Neural progenitor cell (in vitro differentiated cells): ENCODE measurements at regions not wholly inside any gene's neighbourhood (a gene's known extent, or its start where the extent isn't known, plus 50 kb on each side); places are given as distances from the start of the nearest gene placed in this dataset.

Source experiments
- DNase-seq: peaks from one replicate; pipeline ENCODE4 v3.0.0-alpha.2; 2016; ENCODE audit warnings: low spot score
- H2AFZ ChIP-seq: fragments of 200-600 bp; sonication (generic); replicated peaks from 2 replicates; pipeline ENCODE4 v1.6.1; 2016; ENCODE audit warnings: antibody characterized with exemption
- H3F3A ChIP-seq: fragments of 200-600 bp; sonication (generic); 2 replicates; pipeline ENCODE4 v1.6.1; 2016; ENCODE audit warnings: antibody characterized with exemption, low read depth
- H3K27ac ChIP-seq: fragments of 200-600 bp; sonication (generic); 2 replicates; pipeline ENCODE4 v1.5.1; 2016; ENCODE audit warnings: mild to moderate bottlenecking
- H3K27me3 ChIP-seq: fragments of 200-600 bp; sonication (generic); 2 replicates; pipeline ENCODE4 v1.6.1; 2016; ENCODE audit warnings: mild to moderate bottlenecking, moderate library complexity
- H3K36me3 ChIP-seq: fragments of 200-600 bp; sonication (generic); 2 replicates; pipeline ENCODE4 v1.5.1; 2016
- H3K4me1 ChIP-seq: fragments of 200-600 bp; sonication (generic); 2 replicates; pipeline ENCODE4 v1.6.1; 2016; ENCODE audit warnings: mixed run types
- H3K4me2 ChIP-seq: fragments of 200-600 bp; sonication (generic); 2 replicates; pipeline ENCODE4 v1.6.1; 2016
- H3K4me3 ChIP-seq: fragments of 200-600 bp; sonication (generic); 2 replicates; pipeline ENCODE4 v1.5.1; 2016
- H3K79me2 ChIP-seq: fragments of 200-600 bp; sonication (generic); 2 replicates; pipeline ENCODE4 v1.6.1; 2016; ENCODE audit warnings: low read depth
- H3K9ac ChIP-seq: fragments of 200-600 bp; sonication (generic); 2 replicates; pipeline ENCODE4 v1.6.1; 2016
- H3K9me3 ChIP-seq: fragments of 200-600 bp; sonication (generic); 2 replicates; pipeline ENCODE4 v1.5.1; 2016; ENCODE audit warnings: low read depth
- H4K20me1 ChIP-seq: fragments of 200-600 bp; sonication (generic); 2 replicates; pipeline ENCODE4 v1.6.1; 2016; ENCODE audit warnings: low read depth
- H3K27ac Mint-ChIP-seq: 3 replicates; pipeline ENCODE4 v1.8.0; 2021; ENCODE audit warnings: mixed read lengths
- H3K27me3 Mint-ChIP-seq: 2 replicates; pipeline ENCODE4 v1.8.0; 2022; ENCODE audit warnings: low read depth, mild to moderate bottlenecking, inconsistent platforms, moderate library complexity, mixed read lengths; ENCODE audit not compliant: insufficient read depth
- H3K36me3 Mint-ChIP-seq: 3 replicates; pipeline ENCODE4 v1.8.0; 2021; ENCODE audit warnings: mixed read lengths
- H3K4me1 Mint-ChIP-seq: 3 replicates; pipeline ENCODE4 v1.8.0; 2021; ENCODE audit warnings: mixed read lengths
- H3K4me3 Mint-ChIP-seq: 3 replicates; pipeline ENCODE4 v1.8.0; 2021; ENCODE audit warnings: mild to moderate bottlenecking, moderate library complexity, mixed read lengths
- H3K9me3 Mint-ChIP-seq: 3 replicates; pipeline ENCODE4 v1.8.0; 2020; ENCODE audit warnings: mixed read lengths
- CTCF ChIP-seq: fragments of 200-600 bp; sonication (generic); IDR thresholded peaks from 2 replicates; pipeline ENCODE4 v1.5.1; 2017; ENCODE audit warnings: antibody characterized with exemption, mild to moderate bottlenecking
- EZH2 ChIP-seq: fragments of 200-600 bp; sonication (generic); IDR thresholded peaks from 2 replicates; pipeline ENCODE4 v1.6.1; 2017; ENCODE audit warnings: antibody characterized with exemption, mild to moderate bottlenecking, moderate library complexity
- EZH2phosphoT487 ChIP-seq: fragments of 200-600 bp; sonication (generic); IDR thresholded peaks from 2 replicates; pipeline ENCODE4 v1.6.1; 2017; ENCODE audit warnings: antibody characterized with exemption

DNA sequence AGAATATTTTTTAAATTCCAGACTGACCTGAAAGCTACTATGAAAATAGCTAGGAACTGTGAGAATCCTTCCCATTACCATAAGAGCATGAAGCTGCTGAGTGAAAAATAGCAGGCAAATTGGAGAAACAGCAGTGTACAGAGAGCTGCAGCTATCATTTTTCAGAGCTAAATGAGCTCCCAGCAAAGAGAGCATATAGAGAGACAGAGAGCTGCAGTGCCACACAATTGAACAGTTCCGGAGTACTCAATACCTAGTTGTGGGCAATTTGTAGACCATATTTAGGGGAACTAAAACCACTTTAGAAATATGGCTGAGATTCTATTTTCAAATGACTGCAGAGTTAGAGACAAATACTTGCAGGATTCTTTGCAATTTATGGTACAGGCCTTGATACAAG, 645.3 kb downstream of the STK39 start:
- Histone ChIP-seq H3K9me3 (peaks cover 11% of the 10 kb centered on the region), H3K79me2 (no peaks in the 10 kb centered on the region), H3F3A (no peaks in the 10 kb centered on the region), H3K4me3 (no peak overlapping the region), H3K4me2 (no peak overlapping the region), H2AFZ (no peak overlapping the region), H3K9ac (no peak overlapping the region), H3K27ac (no peak overlapping the region), H3K4me1 (no peaks in the 10 kb centered on the region), H3K27me3 (no peaks in the 10 kb centered on the region), H3K36me3 (no peaks in the 10 kb centered on the region), H4K20me1 (no peaks in the 10 kb centered on the region)
- DNase-seq = peak; percentile 29
- Mint-ChIP-seq H3K36me3 (no peaks in the 10 kb centered on the region), H3K4me3 (no peak overlapping the region), H3K27me3 (no peaks in the 10 kb centered on the region), H3K27ac (no peak overlapping the region), H3K4me1 (no peaks in the 10 kb centered on the region), H3K9me3 (peaks cover 13% of the 10 kb centered on the region)
- no peak for TF ChIP-seq EZH2
- TF ChIP-seq EZH2phosphoT487 = no peak
- TF ChIP-seq CTCF = no peak

GRCh38 chr2:167599219-167599618, 648.2 kb downstream of the STK39 start:
- Histone ChIP-seq H3K4me2 (no peak overlapping the region), H3K9ac (no peak overlapping the region), H3K27ac (no peak overlapping the region), H4K20me1 (no peaks in the 10 kb centered on the region), H2AFZ (no peak overlapping the region), H3K27me3 (no peaks in the 10 kb centered on the region), H3F3A (no peaks in the 10 kb centered on the region), H3K36me3 (no peaks in the 10 kb centered on the region), H3K9me3 (peaks cover 11% of the 10 kb centered on the region), H3K79me2 (no peaks in the 10 kb centered on the region), H3K4me3 (no peak overlapping the region), H3K4me1 (peaks cover 7% of the 10 kb centered on the region)
- no peak for DNase-seq
- Mint-ChIP-seq H3K4me1 (peaks cover 8% of the 10 kb centered on the region), H3K27me3 (no peaks in the 10 kb centered on the region), H3K36me3 (no peaks in the 10 kb centered on the region), H3K9me3 (peaks cover 13% of the 10 kb centered on the region), H3K4me3 (no peak overlapping the region), H3K27ac (no peak overlapping the region)
- TF ChIP-seq EZH2 (no peak), EZH2phosphoT487 (no peak), CTCF (no peak)

- no peak overlapping the region for H3K9ac ChIP-seq
- no peaks in the 10 kb centered on the region for H3K79me2 ChIP-seq
- Mint-ChIP-seq H3K27me3 (no peaks in the 10 kb centered on the region), H3K27ac (no peak overlapping the region), H3K4me1 (peaks cover 8% of the 10 kb centered on the region), H3K4me3 (no peak overlapping the region), H3K36me3 (no peaks in the 10 kb centered on the region), H3K9me3 (peaks cover 4% of the 10 kb centered on the region)
- H3F3A ChIP-seq = no peaks in the 10 kb centered on the region
- H3K4me1 ChIP-seq = peaks cover 7% of the 10 kb centered on the region
- no peaks in the 10 kb centered on the region for H4K20me1 ChIP-seq
- no peak overlapping the region for H3K4me3 ChIP-seq
- no peak overlapping the region for H2AFZ ChIP-seq
- peak overlapping the region; percentile 16 for H3K4me2 ChIP-seq
- DNase-seq = no peak
- H3K27me3 ChIP-seq = no peaks in the 10 kb centered on the region
- no peaks in the 10 kb centered on the region for H3K36me3 ChIP-seq
- TF ChIP-seq CTCF (no peak), EZH2 (no peak), EZH2phosphoT487 (no peak)
- H3K27ac ChIP-seq = peak overlapping the region; percentile 60
- H3K9me3 ChIP-seq = no peaks in the 10 kb centered on the region
These were observed 651.4 kb downstream of the STK39 start for GRCh38 chr2:167595839-167596471.
